ENCODE measurements at regions not wholly inside any gene's neighbourhood (a gene's known extent, or its start where the extent isn't known, plus 50 kb on each side); places are given as distances from the start of the nearest gene placed in this dataset.

DNA sequence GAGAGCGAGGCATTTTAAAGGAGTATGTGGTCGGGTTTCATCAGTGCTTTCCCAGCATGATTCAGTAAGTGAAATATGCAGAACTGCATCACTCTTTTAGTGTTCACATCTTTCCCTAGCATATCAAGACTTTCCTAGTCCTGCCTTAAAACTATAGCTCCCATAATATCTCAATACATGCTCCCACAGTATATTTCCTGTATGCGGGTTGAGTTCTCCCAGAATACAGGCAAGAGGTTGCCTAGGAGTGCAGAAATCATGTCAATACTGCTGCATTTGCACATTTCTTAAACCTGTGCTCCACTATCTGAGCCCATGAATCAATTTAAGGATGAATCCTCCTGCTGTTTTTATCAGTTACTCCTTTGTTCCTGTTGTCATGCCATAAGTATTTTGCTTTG, 386.6 kb upstream of the SLC35B3 start:
- Histone ChIP-seq H3K9ac (ENCODE audit: low read depth, low read length) (no peak overlapping the region), H2BK120ac (ENCODE audit: low read depth, low read length) (no peak overlapping the region), H3K9me3 (ENCODE audit: control insufficient read depth, insufficient read depth, low read length) (peaks cover 7% of the 10 kb centered on the region), H2AK9ac (replicated peaks; ENCODE audit: low read depth, low read length, poor library complexity) (no peak overlapping the region), H2AFZ (replicated peaks; ENCODE audit: low read length, poor library complexity) (no peak overlapping the region), H3K18ac (ENCODE audit: low read depth, low read length) (no peak overlapping the region), H3K27ac (ENCODE audit: insufficient read depth, low read length) (no peak overlapping the region), H4K91ac (ENCODE audit: insufficient read depth, low read depth, low read length) (no peak overlapping the region), H3K14ac (replicated peaks; ENCODE audit: low read depth, low read length) (no peak overlapping the region), H3K23ac (ENCODE audit: low read depth, low read length) (no peak overlapping the region), H3K56ac (ENCODE audit: extremely low read depth, insufficient read depth, low read length) (no peak overlapping the region), H4K20me1 (ENCODE audit: insufficient read depth, low read length) (no peaks in the 10 kb centered on the region), H3K4ac (ENCODE audit: low read depth, low read length) (no peak overlapping the region), H3K9me1 (ENCODE audit: insufficient read depth, low read length) (no peaks in the 10 kb centered on the region), H2BK20ac (ENCODE audit: low read depth, low read length) (no peak overlapping the region), H4K5ac (ENCODE audit: low read depth, low read length) (no peak overlapping the region), H3K4me1 (ENCODE audit: control insufficient read depth, insufficient read depth, low read length) (no peaks in the 10 kb centered on the region), H3K4me3 (ENCODE audit: insufficient read depth, low read depth, low read length) (no peak overlapping the region), H2BK15ac (ENCODE audit: low read depth, low read length) (no peak overlapping the region), H3K4me2 (ENCODE audit: low read depth, low read length) (no peak overlapping the region), H2AK5ac (ENCODE audit: low read depth, low read length) (no peak overlapping the region), H3K36me3 (ENCODE audit: control insufficient read depth, insufficient read depth, low read length) (no peaks in the 10 kb centered on the region), H3K79me1 (ENCODE audit: low read depth in 1 of 2, low read length in 2 of 2) (no peaks in the 10 kb centered on the region), H2BK5ac (ENCODE audit: low read depth, low read length, poor library complexity, severe bottlenecking) (no peak overlapping the region), H4K8ac (ENCODE audit: low read depth in 2 of 2, low read length in 2 of 2) (no peak overlapping the region), H3K27me3 (ENCODE audit: control insufficient read depth, insufficient read depth, low read length) (no peaks in the 10 kb centered on the region)
- BruUV-seq (replicated peaks) = no TSS peak
- WGBS, 2 experiments (ENCODE audit: extremely low coverage in 2 of 2, insufficient read length in 1 of 2) = no CpG with 5 or more reads among the region's 3 CpGs
- no peak for ATAC-seq (ENCODE audit: low read depth)
- intact Hi-C loops (cut with micrococcal nuclease) = no loop called here
- POLR2A ChIA-PET (ENCODE audit: unreplicated experiment) = no interaction called here
- dilution Hi-C loops (cut with HindIII; ENCODE audit: low sequenced_read_pairs, unreplicated experiment) = no loop called here
- in situ Hi-C loops (cut with MboI; ENCODE audit: low sequenced_read_pairs) = no loop called here
- DNase-seq = no peak
- TF ChIP-seq, protein P1, sequence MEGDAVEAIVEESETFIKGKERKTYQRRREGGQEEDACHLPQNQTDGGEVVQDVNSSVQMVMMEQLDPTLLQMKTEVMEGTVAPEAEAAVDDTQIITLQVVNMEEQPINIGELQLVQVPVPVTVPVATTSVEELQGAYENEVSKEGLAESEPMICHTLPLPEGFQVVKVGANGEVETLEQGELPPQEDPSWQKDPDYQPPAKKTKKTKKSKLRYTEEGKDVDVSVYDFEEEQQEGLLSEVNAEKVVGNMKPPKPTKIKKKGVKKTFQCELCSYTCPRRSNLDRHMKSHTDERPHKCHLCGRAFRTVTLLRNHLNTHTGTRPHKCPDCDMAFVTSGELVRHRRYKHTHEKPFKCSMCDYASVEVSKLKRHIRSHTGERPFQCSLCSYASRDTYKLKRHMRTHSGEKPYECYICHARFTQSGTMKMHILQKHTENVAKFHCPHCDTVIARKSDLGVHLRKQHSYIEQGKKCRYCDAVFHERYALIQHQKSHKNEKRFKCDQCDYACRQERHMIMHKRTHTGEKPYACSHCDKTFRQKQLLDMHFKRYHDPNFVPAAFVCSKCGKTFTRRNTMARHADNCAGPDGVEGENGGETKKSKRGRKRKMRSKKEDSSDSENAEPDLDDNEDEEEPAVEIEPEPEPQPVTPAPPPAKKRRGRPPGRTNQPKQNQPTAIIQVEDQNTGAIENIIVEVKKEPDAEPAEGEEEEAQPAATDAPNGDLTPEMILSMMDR (conservative IDR thresholded peaks at IDR 0.05; ENCODE audit: low read depth, low read length) = no peak
- TF ChIP-seq ELK1 (IDR thresholded peaks at IDR 0.05; ENCODE audit: borderline replicate concordance, low read depth, low read length) (no peak), USF2 (IDR thresholded peaks at IDR 0.05; ENCODE audit: low read depth, low read length) (no peak), CHD1 (IDR thresholded peaks at IDR 0.05; ENCODE audit: low read depth, low read length) (no peak), BHLHE40 (IDR thresholded peaks at IDR 0.05; ENCODE audit: low read depth, low read length) (no peak), RCOR1 (IDR thresholded peaks at IDR 0.05; ENCODE audit: insufficient replicate concordance, low read length) (no peak), MXI1 (IDR thresholded peaks at IDR 0.05; ENCODE audit: borderline replicate concordance, low read depth, low read length) (no peak), SMC3 (IDR thresholded peaks at IDR 0.05; ENCODE audit: low read depth, low read length) (no peak), POLR2A (IDR thresholded peaks at IDR 0.05; ENCODE audit: low read depth, low read length) (no peak), MAZ (IDR thresholded peaks at IDR 0.05; ENCODE audit: borderline replicate concordance, low read depth, low read length) (no peak), FOS (IDR thresholded peaks at IDR 0.05; ENCODE audit: low read depth, low read length) (no peak), MAFK (IDR thresholded peaks at IDR 0.05; ENCODE audit: low read depth, low read length) (no peak)
- CTCF ChIA-PET = no interaction called here
